ENCODE measurements at regions not wholly inside any gene's neighbourhood (a gene's known extent, or its start where the extent isn't known, plus 50 kb on each side); places are given as distances from the start of the nearest gene placed in this dataset.
A peak's percentile ranks its signal among the peaks of the same experiment; 100 is the strongest.

GRCh38 chr3:196142202-196142956, 60.5 kb upstream of the TFRC start:
- Histone ChIP-seq H3K4me1 (peaks cover 30% of the 10 kb centered on the region), H3K27ac (peak overlapping the region; percentile 45 to 74 (median 60)), H3K4me3 (no peak overlapping the region), H3K27me3 (no peaks in the 10 kb centered on the region), H3K36me3 (replicated peaks in 1 of 2; ENCODE audit: insufficient read depth in 1 of 2, low read depth in 2 of 2) (no peaks in the 10 kb centered on the region), H3K9me3 (no peaks in the 10 kb centered on the region)
- peak; percentile 96 for ATAC-seq
- DNase-seq = peak; percentile 77 to 87 (median 84)
- WGBS, 2 donors = 35 to 52% methylated on average over 10 to 16 of the region's 16 CpGs
- intact Hi-C loops (cut with DNase I) = no loop called here
- no peak for TF ChIP-seq CTCF (IDR thresholded peaks at IDR 0.05)
- peak in 2 of 3 donors; percentile 7 to 40 for TF ChIP-seq POLR2A (IDR thresholded peaks at IDR 0.05)

GRCh38 chr3:196141866-196142201, 59.9 kb upstream of the TFRC start:
- DNase-seq (no peak), ATAC-seq (peak; percentile 3)
- Histone ChIP-seq H3K36me3 (replicated peaks in 1 of 2; ENCODE audit: insufficient read depth in 1 of 2, low read depth in 2 of 2) (no peaks in the 10 kb centered on the region), H3K27ac (peak overlapping the region; percentile 45 to 74 (median 60)), H3K9me3 (no peaks in the 10 kb centered on the region), H3K4me1 (peaks cover 30% of the 10 kb centered on the region), H3K4me3 (no peak overlapping the region), H3K27me3 (no peaks in the 10 kb centered on the region)
- WGBS, 2 donors = 50 to 55% methylated on average over 6 of the region's 6 CpGs
- intact Hi-C loops (cut with DNase I) = no loop called here
- TF ChIP-seq POLR2A (IDR thresholded peaks at IDR 0.05) (no peak), CTCF (IDR thresholded peaks at IDR 0.05) (no peak)

GRCh38 chr3:196141052-196141865, 59.4 kb upstream of the TFRC start:
- TF ChIP-seq POLR2A (IDR thresholded peaks at IDR 0.05) (no peak), CTCF (IDR thresholded peaks at IDR 0.05) (no peak)
- 84 to 86% methylated on average over 15 of the region's 15 CpGs for WGBS, 2 donors
- Histone ChIP-seq H3K4me3 (no peak overlapping the region), H3K27me3 (no peaks in the 10 kb centered on the region), H3K4me1 (peaks cover 30% of the 10 kb centered on the region), H3K9me3 (no peaks in the 10 kb centered on the region), H3K27ac (peak overlapping the region in 3 of 4 donors; percentile 45 to 74 (median 65)), H3K36me3 (replicated peaks in 1 of 2; ENCODE audit: insufficient read depth in 1 of 2, low read depth in 2 of 2) (no peaks in the 10 kb centered on the region)
- ATAC-seq (no peak), DNase-seq (no peak)
- intact Hi-C loops (cut with DNase I) = no loop called here

- ATAC-seq = no peak
- TF ChIP-seq CTCF (IDR thresholded peaks at IDR 0.05) (no peak), POLR2A (IDR thresholded peaks at IDR 0.05) (no peak)
- H3K36me3 ChIP-seq (replicated peaks in 1 of 2; ENCODE audit: insufficient read depth in 1 of 2, low read depth in 2 of 2) = no peaks in the 10 kb centered on the region
- 79 to 87% methylated on average over 12 of the region's 12 CpGs for WGBS, 2 donors
- H3K4me3 ChIP-seq = no peak overlapping the region
- no peak for DNase-seq
- no peaks in the 10 kb centered on the region for H3K27me3 ChIP-seq
- peaks cover 30% of the 10 kb centered on the region for H3K4me1 ChIP-seq
- intact Hi-C loops (cut with DNase I) = no loop called here
- no peaks in the 10 kb centered on the region for H3K9me3 ChIP-seq
- no peak overlapping the region for H3K27ac ChIP-seq
These were observed 58.3 kb upstream of the TFRC start for GRCh38 chr3:196140224-196140623.
